Retinal pigment epithelial cell (primary cell): ENCODE measurements at regions not wholly inside any gene's neighbourhood (a gene's known extent, or its start where the extent isn't known, plus 50 kb on each side); places are given as distances from the start of the nearest gene placed in this dataset.

Source experiments
- DNase-seq: peaks from one replicate; pipeline ENCODE4 v3.0.0-alpha.2; 2010; ENCODE audit warnings: low read depth
- H3K4me3 ChIP-seq: 2 replicates; pipeline ENCODE4 v1.5.1; 2011; ENCODE audit warnings: mild to moderate bottlenecking, low read length, control low read depth, moderate library complexity
- TF ChIP-seq, protein P1 (sequence below): conservative IDR thresholded peaks from 2 replicates; pipeline ENCODE4 v1.5.1; 2011; ENCODE audit warnings: low read depth, low read length, control low read depth, inconsistent platforms

- H3K4me3 ChIP-seq, result no peak overlapping the region
- TF ChIP-seq, protein P1, sequence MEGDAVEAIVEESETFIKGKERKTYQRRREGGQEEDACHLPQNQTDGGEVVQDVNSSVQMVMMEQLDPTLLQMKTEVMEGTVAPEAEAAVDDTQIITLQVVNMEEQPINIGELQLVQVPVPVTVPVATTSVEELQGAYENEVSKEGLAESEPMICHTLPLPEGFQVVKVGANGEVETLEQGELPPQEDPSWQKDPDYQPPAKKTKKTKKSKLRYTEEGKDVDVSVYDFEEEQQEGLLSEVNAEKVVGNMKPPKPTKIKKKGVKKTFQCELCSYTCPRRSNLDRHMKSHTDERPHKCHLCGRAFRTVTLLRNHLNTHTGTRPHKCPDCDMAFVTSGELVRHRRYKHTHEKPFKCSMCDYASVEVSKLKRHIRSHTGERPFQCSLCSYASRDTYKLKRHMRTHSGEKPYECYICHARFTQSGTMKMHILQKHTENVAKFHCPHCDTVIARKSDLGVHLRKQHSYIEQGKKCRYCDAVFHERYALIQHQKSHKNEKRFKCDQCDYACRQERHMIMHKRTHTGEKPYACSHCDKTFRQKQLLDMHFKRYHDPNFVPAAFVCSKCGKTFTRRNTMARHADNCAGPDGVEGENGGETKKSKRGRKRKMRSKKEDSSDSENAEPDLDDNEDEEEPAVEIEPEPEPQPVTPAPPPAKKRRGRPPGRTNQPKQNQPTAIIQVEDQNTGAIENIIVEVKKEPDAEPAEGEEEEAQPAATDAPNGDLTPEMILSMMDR, result peak; percentile 34
- no peak for DNase-seq
Observed at GRCh38 chr12:126617312-126617711, 1552.1 kb downstream of the AACS start.

- no peak overlapping the region for H3K4me3 ChIP-seq
- TF ChIP-seq, protein P1, result no peak
- no peak for DNase-seq
Observed at GRCh38 chr12:126627596-126627995, 1562.4 kb downstream of the AACS start.

DNA sequence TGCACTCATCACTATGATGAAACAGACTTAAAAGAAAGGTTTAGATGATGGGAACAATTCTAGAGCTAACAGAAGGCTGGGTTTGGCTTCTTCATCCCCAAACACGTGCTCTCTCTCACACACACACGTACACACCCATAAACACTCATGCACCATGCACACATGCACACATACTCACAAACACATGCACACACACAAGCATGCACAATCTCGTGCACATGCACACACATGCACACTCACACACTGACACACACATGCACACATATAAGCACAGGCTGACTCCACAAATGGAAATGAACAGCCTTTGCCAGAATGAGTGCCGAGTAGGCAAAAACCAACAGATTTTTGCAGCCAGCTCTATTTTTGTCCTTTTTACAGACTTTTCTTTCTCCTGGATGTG, 1571.6 kb downstream of the AACS start:
- H3K4me3 ChIP-seq, result no peak overlapping the region
- DNase-seq, result no peak
- TF ChIP-seq, protein P1, result no peak

DNA sequence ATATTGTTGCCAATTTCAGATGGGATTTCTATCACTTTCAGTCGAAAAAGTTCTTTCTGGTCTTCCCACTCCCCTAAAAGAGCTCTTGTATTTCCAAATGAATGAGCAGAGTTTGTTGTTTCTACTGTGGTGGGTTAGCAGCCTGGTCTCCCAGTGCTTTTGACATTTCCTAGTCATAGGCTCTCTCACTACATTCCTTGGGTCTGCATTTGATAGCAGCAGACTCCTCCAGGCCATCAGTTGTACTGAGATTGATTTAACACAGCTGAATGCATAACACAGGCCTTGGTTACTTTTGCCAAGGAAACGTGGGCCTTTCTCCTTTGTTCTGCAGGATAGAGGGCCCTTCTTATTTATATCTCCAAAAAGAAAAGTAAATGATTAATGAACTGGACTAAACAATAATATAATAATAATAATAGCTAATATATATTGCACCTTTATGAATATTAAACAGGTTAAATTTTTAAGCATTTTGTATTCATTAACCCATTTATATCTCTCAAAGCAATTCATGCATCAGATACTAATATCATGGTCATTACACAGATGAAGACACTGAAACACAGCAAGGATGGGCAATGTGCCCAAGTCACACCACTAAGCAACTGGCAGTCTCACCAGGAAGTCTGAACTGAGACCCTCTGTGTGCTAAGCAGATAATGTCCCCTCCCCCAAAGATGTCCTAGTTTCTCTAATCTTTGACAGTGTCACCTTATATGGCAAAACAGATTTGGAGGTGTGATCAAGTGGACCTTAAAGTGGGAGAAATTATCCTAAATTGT, 1579.2 kb downstream of the AACS start:
- TF ChIP-seq, protein P1, result no peak
- DNase-seq, result no peak
- no peak overlapping the region for H3K4me3 ChIP-seq

- no peak for DNase-seq
- H3K4me3 ChIP-seq, result no peak overlapping the region
- TF ChIP-seq, protein P1, result no peak
Observed at GRCh38 chr12:126648074-126648473, 1582.8 kb downstream of the AACS start.

DNA sequence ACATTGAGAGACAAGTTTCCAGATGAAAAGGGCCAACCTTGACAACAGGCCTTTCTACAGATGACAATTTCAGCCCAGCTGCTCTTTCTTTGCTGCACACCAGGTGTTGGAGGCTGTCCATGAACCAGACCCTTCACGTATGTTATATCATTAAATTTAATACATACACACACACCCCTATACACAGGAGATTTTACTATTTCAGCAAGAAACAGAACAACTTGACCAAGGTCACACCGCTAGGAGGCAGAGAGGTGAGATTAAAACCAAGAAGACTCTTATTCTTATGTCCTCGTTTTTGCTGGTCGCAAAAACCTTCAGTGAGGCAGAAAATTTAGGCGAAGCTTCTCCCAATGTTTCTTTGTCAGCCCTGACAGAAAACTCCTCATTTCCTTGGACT, 1585.9 kb downstream of the AACS start:
- no peak for DNase-seq
- TF ChIP-seq, protein P1, result no peak
- H3K4me3 ChIP-seq, result no peak overlapping the region
